Immature natural killer cell (primary cell): ENCODE measurements at regions not wholly inside any gene's neighbourhood (a gene's known extent, or its start where the extent isn't known, plus 50 kb on each side); places are given as distances from the start of the nearest gene placed in this dataset.
"Not testable (repeated sequence)": the region's sequence is repeated elsewhere in the genome, so short reads cannot be mapped to it uniquely, and the experiment has no call there.

Source experiments
- DNase-seq, 3 donors: peaks; one replicate each; pipeline ENCODE4 v3.0.0; 2022; ENCODE audit warnings: mixed read lengths in 1 of 3
- H3K27ac Mint-ChIP-seq, 6 donors: one replicate each; pipeline ENCODE4 v1.8.0; 2020; ENCODE audit warnings: mixed read lengths in 6 of 6, mild to moderate bottlenecking in 5 of 6, inconsistent platforms in 4 of 6, moderate library complexity in 3 of 6
- H3K27me3 Mint-ChIP-seq, 3 donors: one replicate each; pipeline ENCODE4 v1.8.0; 2020 to 2021; ENCODE audit warnings: low read depth in 3 of 3, mild to moderate bottlenecking in 3 of 3, mixed read lengths in 3 of 3, moderate library complexity in 3 of 3, inconsistent platforms in 1 of 3
- H3K36me3 Mint-ChIP-seq, 3 donors: one replicate each; pipeline ENCODE4 v1.8.0; 2020; ENCODE audit warnings: mixed read lengths in 3 of 3, inconsistent platforms in 2 of 3, mild to moderate bottlenecking in 2 of 3
- H3K4me1 Mint-ChIP-seq, 2 donors: one replicate each; pipeline ENCODE4 v1.8.0; 2020; ENCODE audit warnings: inconsistent platforms in 2 of 2, mild to moderate bottlenecking in 2 of 2, mixed read lengths in 2 of 2, moderate library complexity in 1 of 2
- H3K4me3 Mint-ChIP-seq, 5 donors: one replicate each; pipeline ENCODE4 v1.8.0; 2020; ENCODE audit warnings: mild to moderate bottlenecking in 5 of 5, mixed read lengths in 5 of 5, inconsistent platforms in 3 of 5, moderate library complexity in 3 of 5
- H3K9me3 Mint-ChIP-seq, 6 donors: one replicate each; pipeline ENCODE4 v1.8.0; 2020; ENCODE audit warnings: mild to moderate bottlenecking in 6 of 6, mixed read lengths in 6 of 6, inconsistent platforms in 4 of 6, moderate library complexity in 3 of 6

- no peaks in the 10 kb centered on the region for H3K9me3 Mint-ChIP-seq
- DNase-seq, result no peak
- H3K4me1 Mint-ChIP-seq, result no peaks in the 10 kb centered on the region
Measured at GRCh38 chr1:94668528-94668927, 127.0 kb upstream of the F3 start.

GRCh38 chr1:94667818-94668217 lies 126.3 kb upstream of the F3 start:
- Mint-ChIP-seq H3K27ac (no peak overlapping the region), H3K9me3 (no peaks in the 10 kb centered on the region), H3K4me3 (no peak overlapping the region), H3K27me3 (peaks cover 4 to 18% (median 5%) of the 10 kb centered on the region in 3 donors), H3K4me1 (no peaks in the 10 kb centered on the region), H3K36me3 (no peaks in the 10 kb centered on the region)
- no peak for DNase-seq

More at GRCh38 chr1:94668528-94668927, 127.0 kb upstream of the F3 start:
- H3K27ac Mint-ChIP-seq, result no peak overlapping the region
- H3K27me3 Mint-ChIP-seq, result peaks cover 4 to 18% (median 7%) of the 10 kb centered on the region in 3 donors
- no peak overlapping the region for H3K4me3 Mint-ChIP-seq
- H3K36me3 Mint-ChIP-seq, result no peaks in the 10 kb centered on the region

- DNase-seq, result no peak
- H3K27ac Mint-ChIP-seq, result no peak overlapping the region
- H3K9me3 Mint-ChIP-seq, result no peaks in the 10 kb centered on the region
- H3K36me3 Mint-ChIP-seq, result no peaks in the 10 kb centered on the region
- no peak overlapping the region for H3K4me3 Mint-ChIP-seq
- H3K4me1 Mint-ChIP-seq, result no peaks in the 10 kb centered on the region
- peaks cover 4 to 16% (median 5%) of the 10 kb centered on the region in 3 donors for H3K27me3 Mint-ChIP-seq
Measured at GRCh38 chr1:94666797-94667196, 125.2 kb upstream of the F3 start.

DNA sequence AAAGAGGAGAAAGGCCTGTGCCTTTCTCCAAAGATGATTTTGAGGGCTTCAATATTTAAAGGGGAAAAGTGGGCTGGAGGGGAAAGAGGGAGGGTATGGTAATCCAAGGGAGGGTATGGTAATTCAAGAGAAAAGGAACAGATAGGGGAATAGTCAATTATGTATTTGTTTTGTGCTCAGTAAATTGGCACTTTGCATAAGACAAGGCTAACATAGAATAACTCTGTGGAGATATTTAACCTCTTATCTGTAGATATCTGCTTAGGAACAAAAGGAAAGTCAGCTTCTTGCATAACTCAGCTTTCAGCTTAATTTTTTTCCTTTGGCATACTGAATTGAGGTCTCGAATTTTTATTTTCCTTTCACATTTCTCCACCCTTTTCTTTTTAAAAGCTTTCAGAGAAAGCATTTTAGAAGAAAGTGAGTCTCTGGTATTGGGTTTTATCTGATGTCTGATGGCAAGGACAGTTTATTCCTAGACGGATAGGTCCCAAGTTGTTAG lies 119.9 kb upstream of the F3 start:
- no peak for DNase-seq
- no peaks in the 10 kb centered on the region for H3K4me1 Mint-ChIP-seq
- no peaks in the 10 kb centered on the region for H3K9me3 Mint-ChIP-seq
- H3K4me3 Mint-ChIP-seq, result no peak overlapping the region
- no peaks in the 10 kb centered on the region for H3K36me3 Mint-ChIP-seq
- H3K27me3 Mint-ChIP-seq, result peaks cover 0 to 14% (median 6%) of the 10 kb centered on the region in 3 donors
- no peak overlapping the region for H3K27ac Mint-ChIP-seq

DNA sequence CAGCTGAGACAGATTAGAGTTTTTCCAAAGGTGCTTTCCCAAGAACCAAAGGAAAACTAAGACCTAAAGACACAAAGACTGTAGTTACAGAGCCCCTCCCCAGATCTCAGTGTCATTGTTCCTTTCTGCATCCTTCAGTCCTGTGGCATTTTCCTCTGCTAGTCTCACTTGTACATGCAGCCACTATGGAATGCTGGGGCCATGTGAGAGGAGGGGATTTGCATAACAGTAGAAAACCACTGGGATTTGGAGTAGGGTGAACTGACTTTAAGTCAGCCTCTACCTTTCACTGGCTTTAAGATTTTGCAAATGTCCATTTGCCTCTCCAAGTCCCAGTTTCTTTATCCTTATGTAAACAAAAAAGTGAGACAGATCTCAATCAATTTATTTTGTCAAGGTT lies 119.4 kb upstream of the F3 start:
- Mint-ChIP-seq H3K27me3 (peaks cover 0 to 14% (median 4%) of the 10 kb centered on the region in 3 donors), H3K4me1 (no peaks in the 10 kb centered on the region), H3K9me3 (no peaks in the 10 kb centered on the region), H3K36me3 (no peaks in the 10 kb centered on the region), H3K27ac (no peak overlapping the region), H3K4me3 (no peak overlapping the region)
- no peak for DNase-seq

- no peaks in the 10 kb centered on the region for H3K4me1 Mint-ChIP-seq
- H3K4me3 Mint-ChIP-seq, result no peak overlapping the region
- H3K27me3 Mint-ChIP-seq, result peaks cover 0 to 14% (median 4%) of the 10 kb centered on the region in 3 donors
- H3K36me3 Mint-ChIP-seq, result no peaks in the 10 kb centered on the region
- no peak for DNase-seq
- H3K27ac Mint-ChIP-seq, result no peak overlapping the region
- H3K9me3 Mint-ChIP-seq, result no peaks in the 10 kb centered on the region
Measured at GRCh38 chr1:94660258-94660657, 118.7 kb upstream of the F3 start.

- H3K27ac Mint-ChIP-seq, H3K4me1 Mint-ChIP-seq, H3K4me3 Mint-ChIP-seq, H3K36me3 Mint-ChIP-seq, DNase-seq, H3K9me3 Mint-ChIP-seq: not testable (repeated sequence)
- peaks cover 0 to 13% (median 1%) of the 10 kb centered on the region in 3 donors for H3K27me3 Mint-ChIP-seq
Measured at GRCh38 chr1:94659202-94659601, 117.6 kb upstream of the F3 start.

DNA sequence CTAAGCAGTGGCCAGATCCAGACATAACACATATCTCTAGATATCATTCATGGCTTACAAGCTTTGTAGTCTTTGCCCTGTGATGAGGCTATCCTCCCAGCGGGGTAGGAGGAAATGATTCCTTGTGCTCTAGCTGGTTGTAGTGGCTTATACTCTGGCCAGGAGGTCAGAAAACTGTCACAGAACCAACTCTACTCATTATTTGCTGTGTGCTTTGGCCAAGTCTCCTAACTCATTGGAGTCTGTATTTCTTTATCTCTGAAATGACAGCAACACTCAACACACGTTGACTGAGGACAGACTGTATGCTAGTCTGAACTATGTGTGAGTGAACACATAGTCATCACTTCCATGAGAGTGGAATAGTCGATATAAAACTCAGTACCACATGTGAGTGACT lies 116.7 kb upstream of the F3 start:
- Mint-ChIP-seq H3K4me1 (no peaks in the 10 kb centered on the region), H3K27ac (no peak overlapping the region), H3K9me3 (no peaks in the 10 kb centered on the region), H3K27me3 (peaks cover 0 to 13% (median 3%) of the 10 kb centered on the region in 3 donors), H3K4me3 (no peak overlapping the region), H3K36me3 (no peaks in the 10 kb centered on the region)
- DNase-seq, result no peak

DNA sequence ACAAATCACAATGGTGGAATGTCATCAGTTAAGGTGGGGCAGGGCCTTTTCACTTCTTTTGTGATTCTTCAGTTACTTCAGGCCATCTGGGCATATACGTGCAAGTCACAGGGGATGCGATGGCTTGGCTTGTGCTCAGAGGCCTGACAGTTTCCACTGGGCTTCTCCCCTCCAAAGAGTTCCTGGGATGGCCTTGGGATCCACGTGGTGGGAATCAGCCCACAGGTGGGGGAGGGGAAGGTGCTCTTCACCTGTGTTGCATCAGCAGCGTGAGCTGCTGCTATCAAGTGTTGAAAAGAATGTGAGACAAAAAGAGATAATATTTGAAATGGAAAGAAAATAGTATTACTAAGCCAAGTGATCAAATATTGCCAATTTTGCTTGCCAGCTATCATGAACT lies 116.2 kb upstream of the F3 start:
- H3K4me1 Mint-ChIP-seq, H3K4me3 Mint-ChIP-seq, H3K36me3 Mint-ChIP-seq, DNase-seq, H3K27ac Mint-ChIP-seq, H3K9me3 Mint-ChIP-seq: not testable (repeated sequence)
- peaks cover 0 to 13% (median 3%) of the 10 kb centered on the region in 3 donors for H3K27me3 Mint-ChIP-seq

- H3K4me3 Mint-ChIP-seq, result no peak overlapping the region
- H3K9me3 Mint-ChIP-seq, result no peaks in the 10 kb centered on the region
- H3K4me1 Mint-ChIP-seq, result no peaks in the 10 kb centered on the region
- no peak overlapping the region for H3K27ac Mint-ChIP-seq
- H3K27me3 Mint-ChIP-seq, result peaks cover 0 to 14% (median 3%) of the 10 kb centered on the region in 3 donors
- no peaks in the 10 kb centered on the region for H3K36me3 Mint-ChIP-seq
- no peak for DNase-seq
Measured at GRCh38 chr1:94656967-94657366, 115.4 kb upstream of the F3 start.

DNA sequence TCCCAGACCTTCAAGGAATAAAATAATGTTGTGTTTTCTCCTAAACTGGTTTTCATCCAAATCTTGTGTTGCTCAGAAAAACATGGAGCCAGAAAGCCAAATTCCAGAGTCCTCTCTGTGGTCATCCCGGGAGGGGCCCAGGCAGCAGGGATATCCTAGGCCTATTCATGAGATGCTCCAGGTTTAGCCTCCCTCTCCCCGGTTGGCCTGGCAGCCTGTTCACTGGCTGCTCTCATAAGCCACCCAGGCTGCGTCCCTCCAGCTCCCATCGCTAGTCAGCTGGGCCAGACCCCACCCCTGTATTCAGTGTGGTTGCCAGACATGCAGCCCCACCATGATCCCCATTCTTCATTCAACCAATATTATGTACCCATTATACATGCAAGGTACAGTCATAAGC lies 113.4 kb upstream of the F3 start:
- no peak for DNase-seq
- H3K4me3 Mint-ChIP-seq, result no peak overlapping the region
- H3K36me3 Mint-ChIP-seq, result no peaks in the 10 kb centered on the region
- no peaks in the 10 kb centered on the region for H3K9me3 Mint-ChIP-seq
- no peaks in the 10 kb centered on the region for H3K4me1 Mint-ChIP-seq
- H3K27ac Mint-ChIP-seq, result no peak overlapping the region
- peaks cover 0 to 21% (median 5%) of the 10 kb centered on the region in 3 donors for H3K27me3 Mint-ChIP-seq

- no peak for DNase-seq
- no peak overlapping the region for H3K4me3 Mint-ChIP-seq
- no peak overlapping the region for H3K27ac Mint-ChIP-seq
- no peaks in the 10 kb centered on the region for H3K9me3 Mint-ChIP-seq
- H3K27me3 Mint-ChIP-seq, result peaks cover 0 to 17% (median 5%) of the 10 kb centered on the region in 3 donors
- no peaks in the 10 kb centered on the region for H3K36me3 Mint-ChIP-seq
- no peaks in the 10 kb centered on the region for H3K4me1 Mint-ChIP-seq
Measured at GRCh38 chr1:94654459-94654858, 112.9 kb upstream of the F3 start.

GRCh38 chr1:94654031-94654430 lies 112.5 kb upstream of the F3 start:
- H3K27me3 Mint-ChIP-seq, result peaks cover 0 to 14% (median 5%) of the 10 kb centered on the region in 3 donors
- no peak overlapping the region for H3K27ac Mint-ChIP-seq
- no peak for DNase-seq
- H3K36me3 Mint-ChIP-seq, result no peaks in the 10 kb centered on the region
- H3K4me1 Mint-ChIP-seq, result no peaks in the 10 kb centered on the region
- no peaks in the 10 kb centered on the region for H3K9me3 Mint-ChIP-seq
- H3K4me3 Mint-ChIP-seq, result no peak overlapping the region

DNA sequence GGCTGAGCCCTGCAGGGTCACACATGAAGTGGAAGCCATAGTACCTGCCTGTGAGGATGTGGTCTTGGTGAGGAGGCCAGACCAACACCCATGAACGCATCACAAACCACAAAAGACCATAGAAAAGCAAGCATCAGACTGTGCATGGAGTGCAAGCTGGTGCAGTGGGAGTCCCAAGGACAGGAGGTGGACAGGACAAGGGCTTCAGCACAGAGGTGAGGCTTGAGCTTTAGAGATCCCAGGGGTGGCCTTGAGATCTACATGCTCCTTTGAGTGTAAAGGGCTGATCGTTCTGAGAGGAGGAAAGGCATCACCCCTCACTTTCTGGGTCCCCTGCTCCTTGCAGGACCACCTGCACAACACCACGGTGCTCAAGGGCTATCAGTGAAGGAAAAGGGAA lies 111.9 kb upstream of the F3 start:
- H3K27me3 Mint-ChIP-seq, result peaks cover 0 to 14% (median 5%) of the 10 kb centered on the region in 3 donors
- no peaks in the 10 kb centered on the region for H3K4me1 Mint-ChIP-seq
- H3K4me3 Mint-ChIP-seq, result no peak overlapping the region
- H3K9me3 Mint-ChIP-seq, result no peaks in the 10 kb centered on the region
- H3K36me3 Mint-ChIP-seq, result no peaks in the 10 kb centered on the region
- no peak overlapping the region for H3K27ac Mint-ChIP-seq
- DNase-seq, result no peak

DNA sequence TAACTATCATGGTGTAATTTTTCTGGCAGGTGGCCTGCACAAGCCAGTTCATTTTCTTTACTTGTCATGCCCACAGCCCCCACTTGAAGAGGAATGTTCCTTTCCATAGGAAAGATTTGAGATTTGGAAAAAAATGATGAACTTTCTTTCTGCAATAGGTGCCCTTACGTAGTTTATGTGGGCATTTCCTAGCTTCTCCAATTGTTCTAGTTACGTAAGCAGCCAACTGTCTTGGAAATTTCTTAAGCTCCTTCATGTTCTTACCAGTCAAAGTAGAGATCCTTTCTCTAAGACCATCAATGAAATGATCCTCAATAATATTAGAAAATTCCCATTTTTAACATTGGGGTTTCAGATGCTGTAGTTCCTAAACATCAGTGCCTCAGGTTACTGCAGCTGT lies 109.5 kb upstream of the F3 start:
- DNase-seq, result no peak
- Mint-ChIP-seq H3K9me3 (no peaks in the 10 kb centered on the region), H3K27ac (no peak overlapping the region), H3K27me3 (peaks cover 0 to 18% (median 5%) of the 10 kb centered on the region in 3 donors), H3K4me1 (no peaks in the 10 kb centered on the region), H3K36me3 (no peaks in the 10 kb centered on the region), H3K4me3 (no peak overlapping the region)
